IMR-90 (cell line): ENCODE measurements at regions not wholly inside any gene's neighbourhood (a gene's known extent, or its start where the extent isn't known, plus 50 kb on each side); places are given as distances from the start of the nearest gene placed in this dataset.

ENCODE experiments used
- ATAC-seq: fragments of 200-7000 bp; cut with Tn5 transposase; 2 replicates; pipeline ENCODE4 v1.9.1; 2020; ENCODE audit warnings: low read depth, mild to moderate bottlenecking, moderate library complexity
- BruUV-seq: library from RNA; stranded (reverse); fragments of 400-500 nt; replicated peaks from 2 replicates; lab custom pipeline; 2021; lab: Mats Ljungman, UMichigan
- CTCF ChIA-PET: fragments of 300-600 bp; formaldehyde crosslinking; extraction: SDS; loops from one replicate; lab custom pipeline; 2021; ENCODE audit warnings: antibody characterized with exemption; lab: Yijun Ruan, JAX
- POLR2A ChIA-PET: fragments of 300-600 bp; sonication (Branson Sonifier 250); formaldehyde crosslinking; loops from one replicate; lab custom pipeline; 2022; ENCODE audit warnings: antibody characterized with exemption; ENCODE audit not compliant: unreplicated experiment; lab: Charles Lee
- DNase-seq: peaks from one replicate; pipeline ENCODE4 v3.0.0; 2013
- H2AFZ ChIP-seq: replicated peaks from 2 replicates; pipeline ENCODE3; 2013; ENCODE audit warnings: low read length, mild to moderate bottlenecking; ENCODE audit not compliant: poor library complexity
- H2AK5ac ChIP-seq: 2 replicates; pipeline ENCODE4 v1.6.1; 2013; ENCODE audit warnings: low read depth, low read length, inconsistent platforms
- H2AK9ac ChIP-seq: replicated peaks from 2 replicates; pipeline ENCODE3; 2013; ENCODE audit warnings: mild to moderate bottlenecking, low read depth, low read length, moderate library complexity; ENCODE audit not compliant: poor library complexity
- H2BK120ac ChIP-seq: 2 replicates; pipeline ENCODE4 v1.6.1; 2013; ENCODE audit warnings: low read depth, low read length, inconsistent platforms
- H2BK15ac ChIP-seq: 3 replicates; pipeline ENCODE4 v1.6.1; 2013; ENCODE audit warnings: low read depth, low read length, inconsistent platforms
- H2BK20ac ChIP-seq: 2 replicates; pipeline ENCODE4 v1.6.1; 2013; ENCODE audit warnings: low read depth, mild to moderate bottlenecking, inconsistent platforms, low read length, moderate library complexity
- H2BK5ac ChIP-seq: 2 replicates; pipeline ENCODE4 v1.6.1; 2013; ENCODE audit warnings: mild to moderate bottlenecking, low read depth, low read length, inconsistent platforms; ENCODE audit not compliant: poor library complexity, severe bottlenecking
- H3K14ac ChIP-seq: replicated peaks from 2 replicates; pipeline ENCODE4 v1.6.1; 2013; ENCODE audit warnings: low read depth, low read length, inconsistent platforms
- H3K18ac ChIP-seq: 2 replicates; pipeline ENCODE4 v1.6.1; 2013; ENCODE audit warnings: low read depth, low read length, control low read depth
- H3K23ac ChIP-seq: 2 replicates; pipeline ENCODE4 v1.6.1; 2013; ENCODE audit warnings: low read depth, low read length, inconsistent platforms
- H3K27ac ChIP-seq: 2 replicates; pipeline ENCODE4 v1.5.1; 2013; ENCODE audit warnings: mild to moderate bottlenecking, control low read depth, low read length; ENCODE audit not compliant: insufficient read depth
- H3K27me3 ChIP-seq: 2 replicates; pipeline ENCODE4 v1.6.1; 2013; ENCODE audit warnings: low read length; ENCODE audit not compliant: control insufficient read depth, insufficient read depth
- H3K36me3 ChIP-seq: 2 replicates; pipeline ENCODE4 v1.6.1; 2013; ENCODE audit warnings: low read length, mixed read lengths; ENCODE audit not compliant: control insufficient read depth, insufficient read depth
- H3K4ac ChIP-seq: 2 replicates; pipeline ENCODE4 v1.6.1; 2013; ENCODE audit warnings: low read depth, low read length, inconsistent platforms
- H3K4me1 ChIP-seq: 2 replicates; pipeline ENCODE4 v1.6.1; 2013; ENCODE audit warnings: low read length, mixed read lengths; ENCODE audit not compliant: control insufficient read depth, insufficient read depth
- H3K4me2 ChIP-seq: 2 replicates; pipeline ENCODE4 v1.6.1; 2013; ENCODE audit warnings: low read depth, mild to moderate bottlenecking, control low read depth, low read length, moderate library complexity
- H3K4me3 ChIP-seq: 2 replicates; pipeline ENCODE4 v1.5.1; 2013; ENCODE audit warnings: low read depth, mild to moderate bottlenecking, control low read depth, low read length, moderate library complexity; ENCODE audit not compliant: insufficient read depth
- H3K56ac ChIP-seq: 2 replicates; pipeline ENCODE4 v1.6.1; 2013; ENCODE audit warnings: low read length, inconsistent platforms; ENCODE audit not compliant: insufficient read depth; ENCODE audit errors: extremely low read depth
- H3K79me1 ChIP-seq, 2 experiments: 2 replicates each; pipeline ENCODE4 v1.6.1; 2013; ENCODE audit warnings: low read length in 2 of 2, inconsistent platforms in 1 of 2, low read depth in 1 of 2
- H3K9ac ChIP-seq: 2 replicates; pipeline ENCODE4 v1.6.1; 2013; ENCODE audit warnings: low read depth, low read length, control low read depth
- H3K9me1 ChIP-seq: 2 replicates; pipeline ENCODE4 v1.6.1; 2013; ENCODE audit warnings: low read length, inconsistent platforms; ENCODE audit not compliant: insufficient read depth
- H3K9me3 ChIP-seq: 2 replicates; pipeline ENCODE4 v1.6.1; 2013; ENCODE audit warnings: low read length; ENCODE audit not compliant: control insufficient read depth, insufficient read depth
- H4K20me1 ChIP-seq: 2 replicates; pipeline ENCODE4 v1.6.1; 2013; ENCODE audit warnings: low read length, inconsistent platforms; ENCODE audit not compliant: insufficient read depth
- H4K5ac ChIP-seq: 2 replicates; pipeline ENCODE4 v1.6.1; 2013; ENCODE audit warnings: mild to moderate bottlenecking, low read depth, low read length, control low read depth
- H4K8ac ChIP-seq, 2 experiments: 2 replicates each; pipeline ENCODE4 v1.6.1; 2013; ENCODE audit warnings: low read depth in 2 of 2, low read length in 2 of 2, control low read depth in 1 of 2, inconsistent platforms in 1 of 2
- H4K91ac ChIP-seq: 2 replicates; pipeline ENCODE4 v1.6.1; 2013; ENCODE audit warnings: low read depth, low read length, inconsistent platforms; ENCODE audit not compliant: insufficient read depth
- CEBPB ChIP-seq: IDR thresholded peaks from 2 replicates; pipeline ENCODE4 v1.6.1; 2012; ENCODE audit warnings: low read depth, low read length, improper control_type of control experiment
- ELK1 ChIP-seq: fragments of 150-350 bp; IDR thresholded peaks from 2 replicates; pipeline ENCODE4 v1.6.1; 2016; ENCODE audit warnings: low read depth, mild to moderate bottlenecking, low read length, moderate library complexity, borderline replicate concordance
- MAFK ChIP-seq: IDR thresholded peaks from 2 replicates; pipeline ENCODE4 v1.6.1; 2012; ENCODE audit warnings: low read depth, low read length, improper control_type of control experiment
- MAZ ChIP-seq: IDR thresholded peaks from 2 replicates; pipeline ENCODE4 v1.6.1; 2012; ENCODE audit warnings: low read depth, mild to moderate bottlenecking, low read length, improper control_type of control experiment, moderate library complexity, borderline replicate concordance
- MXI1 ChIP-seq: IDR thresholded peaks from 2 replicates; pipeline ENCODE4 v1.6.1; 2012; ENCODE audit warnings: low read depth, mild to moderate bottlenecking, low read length, moderate library complexity, borderline replicate concordance
- POLR2A ChIP-seq: IDR thresholded peaks from 2 replicates; pipeline ENCODE4 v1.6.1; 2012; ENCODE audit warnings: mild to moderate bottlenecking, low read depth, low read length
- RAD21 ChIP-seq: IDR thresholded peaks from 2 replicates; pipeline ENCODE4 v1.6.1; 2012; ENCODE audit warnings: low read length, improper control_type of control experiment
- WGBS, 2 experiments: methylation state at CpG; one replicate each; pipeline versions ENCODE4 v1.1.5 to v1.1.7; 2013; ENCODE audit warnings: missing lambda C conversion rate in 2 of 2; ENCODE audit not compliant: insufficient read length in 1 of 2; ENCODE audit errors: extremely low coverage in 2 of 2; 5-methylcytosine and 5-hydroxymethylcytosine counted together
- dilution Hi-C: fragments of 300-500 bp; cut with HindIII; formaldehyde crosslinking; loops from one replicate; pipeline ENCODE4 v1.14.3; 2018; ENCODE audit warnings: low sequenced_read_pairs; ENCODE audit not compliant: unreplicated experiment
- in situ Hi-C: fragments of 300-500 bp; cut with MboI; formaldehyde crosslinking; loops from 3 replicates; pipeline ENCODE4 v1.14.3; 2019; ENCODE audit warnings: low sequenced_read_pairs, inconsistent platforms, mixed read lengths
- intact Hi-C: fragments of 100-400 bp; cut with micrococcal nuclease; formaldehyde crosslinking; loops from 2 replicates; pipeline ENCODE4 v1.10.0; 2022

DNA sequence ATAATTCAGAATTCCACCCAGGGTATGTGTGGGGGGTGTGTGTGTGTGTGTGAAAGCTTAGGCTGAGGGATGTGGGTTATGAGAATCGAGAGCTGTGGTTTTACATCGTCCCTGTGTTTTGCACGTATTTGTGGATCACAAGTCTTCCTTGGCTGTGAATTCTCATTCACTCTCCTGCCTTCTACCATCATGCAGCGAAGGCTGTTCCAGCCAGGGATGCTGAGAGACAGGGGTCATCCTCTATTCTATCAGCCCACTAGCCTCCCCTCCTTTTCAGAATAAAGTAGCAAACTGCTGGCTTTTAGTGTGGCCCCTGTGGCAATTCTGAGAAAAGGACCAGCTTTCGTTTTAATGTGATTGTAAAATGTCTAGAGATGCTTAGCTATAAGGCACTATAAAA, 460.6 kb upstream of the NR2F2 start:
- no peak overlapping the region for H3K4ac ChIP-seq
- H3K18ac ChIP-seq, result no peak overlapping the region
- no peak overlapping the region for H4K91ac ChIP-seq
- H3K4me1 ChIP-seq, result peaks cover 2% of the 10 kb centered on the region; the same call in 1 of the 2 replicates
- no peak overlapping the region for H3K14ac ChIP-seq
- no peaks in the 10 kb centered on the region for H3K36me3 ChIP-seq
- no peak overlapping the region for H3K23ac ChIP-seq
- H3K27ac ChIP-seq, result no peak overlapping the region
- DNase-seq (no peak), ATAC-seq (no peak)
- no peak overlapping the region for H3K4me3 ChIP-seq
- H3K9ac ChIP-seq, result no peak overlapping the region
- no peak overlapping the region for H4K5ac ChIP-seq
- H3K27me3 ChIP-seq, result no peaks in the 10 kb centered on the region
- no peak overlapping the region for H3K4me2 ChIP-seq
- in situ Hi-C loops (no loop called here), dilution Hi-C loops (no loop called here), intact Hi-C loops (no loop called here)
- no TSS peak for BruUV-seq
- H2AFZ ChIP-seq, result no peak overlapping the region
- ChIA-PET CTCF (interaction anchor here (0.5 kb wide), 1 partner anchor 109 kb away, joined by 3 read pairs; no protein-coding TSS in a partner anchor), POLR2A (no interaction called here)
- no peak overlapping the region for H2BK5ac ChIP-seq
- TF ChIP-seq MAZ (no peak), MXI1 (no peak), POLR2A (no peak), ELK1 (no peak), MAFK (no peak), CEBPB (no peak), RAD21 (no peak)
- no peak overlapping the region for H2BK120ac ChIP-seq
- H4K8ac ChIP-seq, result no peak overlapping the region
- H3K9me1 ChIP-seq, result no peaks in the 10 kb centered on the region
- H3K79me1 ChIP-seq, result no peaks in the 10 kb centered on the region
- no peaks in the 10 kb centered on the region for H3K9me3 ChIP-seq
- H2BK20ac ChIP-seq, result no peak overlapping the region
- WGBS, 2 experiments, result no CpG with 5 or more reads among the region's 5 CpGs
- no peak overlapping the region for H2AK9ac ChIP-seq
- no peak overlapping the region for H2BK15ac ChIP-seq
- H3K56ac ChIP-seq, result no peak overlapping the region
- no peaks in the 10 kb centered on the region for H4K20me1 ChIP-seq
- peak overlapping the region; percentile 11; the same call in 1 of the 2 replicates for H2AK5ac ChIP-seq
